OCI-LY7 (cell line): ENCODE measurements at regions not wholly inside any gene's neighbourhood (a gene's known extent, or its start where the extent isn't known, plus 50 kb on each side); places are given as distances from the start of the nearest gene placed in this dataset.

Experiments
- BruUV-seq: library from RNA; stranded (reverse); fragments of 400-500 nt; replicated peaks from 2 replicates; lab custom pipeline; 2021; lab: Mats Ljungman, UMichigan
- CTCF ChIA-PET: fragments of 300-600 bp; sonication (Branson Sonifier 250); formaldehyde crosslinking; loops from one replicate; lab custom pipeline; 2022; ENCODE audit warnings: antibody characterized with exemption; ENCODE audit not compliant: unreplicated experiment; lab: Charles Lee
- POLR2A ChIA-PET: fragments of 300-600 bp; sonication (Branson Sonifier 250); formaldehyde crosslinking; loops from one replicate; lab custom pipeline; 2022; ENCODE audit warnings: antibody characterized with exemption; lab: Charles Lee
- DNase-seq: peaks from one replicate; pipeline ENCODE4 v3.0.0-alpha.2; 2015; ENCODE audit warnings: low spot score
- H2AFZ ChIP-seq: fragments of 200-600 bp; sonication (generic), shearing (Covaris generic); 2 replicates; pipeline ENCODE4 v1.6.1; 2014; ENCODE audit warnings: mild to moderate bottlenecking, antibody characterized with exemption, low read length, moderate library complexity
- H3K27ac ChIP-seq: fragments of 200-600 bp; sonication (generic); 2 replicates; pipeline ENCODE4 v1.5.1; 2014; ENCODE audit warnings: mixed run types, low read depth, mild to moderate bottlenecking, moderate library complexity, low read length, inconsistent platforms; ENCODE audit not compliant: poor library complexity, severe bottlenecking
- H3K36me3 ChIP-seq: fragments of 200-600 bp; sonication (generic); 2 replicates; pipeline ENCODE4 v1.6.1; 2014; ENCODE audit warnings: mild to moderate bottlenecking, antibody characterized with exemption, low read length, moderate library complexity, mixed read lengths; ENCODE audit not compliant: insufficient read depth
- H3K4me1 ChIP-seq: fragments of 200-600 bp; sonication (generic); 2 replicates; pipeline ENCODE4 v1.5.1; 2014; ENCODE audit warnings: mild to moderate bottlenecking, low read length; ENCODE audit not compliant: insufficient read depth, poor library complexity, severe bottlenecking
- H3K4me2 ChIP-seq: fragments of 200-600 bp; sonication (generic); 2 replicates; pipeline ENCODE4 v1.6.1; 2014; ENCODE audit warnings: mild to moderate bottlenecking, low read length
- H3K4me3 ChIP-seq: fragments of 200-600 bp; sonication (generic); 2 replicates; pipeline ENCODE4 v1.5.1; 2014; ENCODE audit warnings: mild to moderate bottlenecking, low read depth, low read length; ENCODE audit not compliant: poor library complexity, severe bottlenecking
- H3K79me2 ChIP-seq: fragments of 200-600 bp; sonication (generic); 2 replicates; pipeline ENCODE4 v1.6.1; 2016; ENCODE audit warnings: low read depth, mild to moderate bottlenecking, low read length, moderate library complexity, mixed read lengths; ENCODE audit not compliant: insufficient read depth
- H3K9me2 ChIP-seq: fragments of 200-600 bp; sonication (generic); 2 replicates; pipeline ENCODE4 v1.6.1; 2016; ENCODE audit warnings: mild to moderate bottlenecking, low read length, mixed read lengths; ENCODE audit not compliant: insufficient read depth
- H3K9me3 ChIP-seq: fragments of 200-600 bp; sonication (generic); 2 replicates; pipeline ENCODE4 v1.6.1; 2014; ENCODE audit warnings: mild to moderate bottlenecking, mixed run types, low read length, mixed read lengths
- H4K20me1 ChIP-seq: fragments of 200-600 bp; sonication (generic); 2 replicates; pipeline ENCODE4 v1.6.1; 2014; ENCODE audit warnings: mild to moderate bottlenecking, antibody characterized with exemption, low read length, moderate library complexity, mixed read lengths; ENCODE audit not compliant: insufficient read depth
- CTCF ChIP-seq: fragments of 200-600 bp; sonication (generic); conservative IDR thresholded peaks from 2 replicates; pipeline ENCODE4 v1.5.1; 2014; ENCODE audit warnings: mild to moderate bottlenecking, antibody characterized with exemption, low read length, moderate library complexity, mixed read lengths
- EZH2phosphoT487 ChIP-seq: fragments of 200-600 bp; sonication (generic); IDR thresholded peaks from 2 replicates; pipeline ENCODE4 v1.6.1; 2018; ENCODE audit warnings: low read depth, borderline replicate concordance, mild to moderate bottlenecking, mixed run types, antibody characterized with exemption, low read length, moderate library complexity, mixed read lengths
- intact Hi-C: fragments of 100-400 bp; cut with micrococcal nuclease; formaldehyde crosslinking; loops from one replicate; pipeline ENCODE4 v1.10.0; 2022; ENCODE audit not compliant: unreplicated experiment

GRCh38 chr1:5191470-5191869, 537.1 kb downstream of the AJAP1 start:
- H3K9me3 ChIP-seq, result no peaks in the 10 kb centered on the region
- H4K20me1 ChIP-seq, result no peaks in the 10 kb centered on the region
- H3K4me2 ChIP-seq, result no peak overlapping the region
- no peaks in the 10 kb centered on the region for H3K36me3 ChIP-seq
- H3K4me1 ChIP-seq, result no peaks in the 10 kb centered on the region
- H3K79me2 ChIP-seq, result no peaks in the 10 kb centered on the region
- CTCF ChIA-PET, result no interaction called here
- POLR2A ChIA-PET, result interaction anchor here (0.6 kb wide), 1 partner anchor 60 kb away, joined by 3 read pairs; no protein-coding TSS in a partner anchor
- no peak overlapping the region for H2AFZ ChIP-seq
- intact Hi-C loops, result no loop called here
- no peak overlapping the region for H3K27ac ChIP-seq
- no peaks in the 10 kb centered on the region for H3K9me2 ChIP-seq
- BruUV-seq, result no TSS peak
- TF ChIP-seq CTCF (no peak), EZH2phosphoT487 (no peak)
- DNase-seq, result no peak
- H3K4me3 ChIP-seq, result no peak overlapping the region

GRCh38 chr1:5189384-5189783, 535.0 kb downstream of the AJAP1 start:
- no TSS peak for BruUV-seq
- H3K79me2 ChIP-seq, result no peaks in the 10 kb centered on the region
- POLR2A ChIA-PET, result interaction anchor here (0.6 kb wide), 1 partner anchor 50 kb away, joined by 3 read pairs; no protein-coding TSS in a partner anchor
- CTCF ChIA-PET, result no interaction called here
- H3K4me3 ChIP-seq, result no peak overlapping the region
- no peak overlapping the region for H2AFZ ChIP-seq
- no peak for DNase-seq
- H3K27ac ChIP-seq, result no peak overlapping the region
- H3K9me2 ChIP-seq, result no peaks in the 10 kb centered on the region
- H3K4me2 ChIP-seq, result no peak overlapping the region
- H3K9me3 ChIP-seq, result no peaks in the 10 kb centered on the region
- H3K4me1 ChIP-seq, result no peaks in the 10 kb centered on the region
- no peaks in the 10 kb centered on the region for H3K36me3 ChIP-seq
- TF ChIP-seq EZH2phosphoT487 (no peak), CTCF (no peak)
- intact Hi-C loops, result no loop called here
- H4K20me1 ChIP-seq, result no peaks in the 10 kb centered on the region

GRCh38 chr1:5165762-5166161, 511.4 kb downstream of the AJAP1 start:
- no peak overlapping the region for H2AFZ ChIP-seq
- H3K4me3 ChIP-seq, result no peak overlapping the region
- ChIA-PET POLR2A (no interaction called here), CTCF (no interaction called here)
- H3K9me3 ChIP-seq, result no peaks in the 10 kb centered on the region
- no peaks in the 10 kb centered on the region for H3K79me2 ChIP-seq
- H3K27ac ChIP-seq, result no peak overlapping the region
- H3K4me1 ChIP-seq, result peaks cover 4% of the 10 kb centered on the region
- TF ChIP-seq EZH2phosphoT487, result no peak
- no peak for TF ChIP-seq CTCF
- H3K4me2 ChIP-seq, result no peak overlapping the region
- intact Hi-C loops, result no loop called here
- H3K9me2 ChIP-seq, result no peaks in the 10 kb centered on the region
- BruUV-seq, result no TSS peak
- no peaks in the 10 kb centered on the region for H3K36me3 ChIP-seq
- DNase-seq, result no peak
- no peaks in the 10 kb centered on the region for H4K20me1 ChIP-seq
